ENCODE measurements at regions not wholly inside any gene's neighbourhood (a gene's known extent, or its start where the extent isn't known, plus 50 kb on each side); places are given as distances from the start of the nearest gene placed in this dataset.

GRCh38 chr3:168330983-168331382, 235.3 kb upstream of the GOLIM4 start:
- ChIA-PET CTCF (no interaction called here), POLR2A (no interaction called here)
- Mint-ChIP-seq H3K36me3 (no peaks in the 10 kb centered on the region), H3K27me3 (no peaks in the 10 kb centered on the region), H3K9me3 (peaks cover 3% of the 10 kb centered on the region), H3K27ac (no peak overlapping the region), H3K4me3 (no peak overlapping the region), H3K4me1 (ENCODE audit: low read depth) (no peaks in the 10 kb centered on the region)
- DNase-seq: no peak
- intact Hi-C loops (cut with micrococcal nuclease): no loop called here

GRCh38 chr3:168327856-168328255, 232.1 kb upstream of the GOLIM4 start:
- Mint-ChIP-seq H3K9me3 (peaks cover 4% of the 10 kb centered on the region), H3K4me3 (no peak overlapping the region), H3K36me3 (no peaks in the 10 kb centered on the region), H3K27me3 (no peaks in the 10 kb centered on the region), H3K4me1 (ENCODE audit: low read depth) (no peaks in the 10 kb centered on the region), H3K27ac (no peak overlapping the region)
- DNase-seq: no peak
- ChIA-PET CTCF (no interaction called here), POLR2A (no interaction called here)
- intact Hi-C loops (cut with micrococcal nuclease): no loop called here

DNA sequence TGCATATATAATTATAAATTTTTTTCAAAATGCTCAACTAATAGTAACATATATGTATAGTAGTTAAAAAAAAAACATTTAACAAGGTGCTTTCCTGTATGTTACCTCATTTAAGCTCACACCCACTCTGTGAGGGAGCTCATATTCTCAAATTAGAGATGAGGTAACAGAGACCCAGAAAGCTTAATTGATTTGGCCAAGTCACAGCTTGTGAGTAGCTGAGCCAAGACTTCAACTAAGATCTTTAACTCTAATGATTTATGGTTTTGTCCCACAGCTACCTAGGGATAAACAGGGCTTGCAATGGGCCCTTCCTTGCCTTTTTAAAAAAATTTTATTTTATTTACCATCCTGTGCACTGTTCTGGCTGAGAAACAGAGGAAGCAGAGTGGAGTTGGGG, 230.0 kb upstream of the GOLIM4 start:
- Mint-ChIP-seq H3K4me3 (no peak overlapping the region), H3K36me3 (no peaks in the 10 kb centered on the region), H3K4me1 (ENCODE audit: low read depth) (no peaks in the 10 kb centered on the region), H3K27ac (no peak overlapping the region), H3K27me3 (no peaks in the 10 kb centered on the region), H3K9me3 (peaks cover 2% of the 10 kb centered on the region)
- ChIA-PET CTCF (no interaction called here), POLR2A (no interaction called here)
- intact Hi-C loops (cut with micrococcal nuclease): no loop called here
- DNase-seq: no peak

GRCh38 chr3:168322941-168323340, 227.2 kb upstream of the GOLIM4 start:
- Mint-ChIP-seq H3K27ac (no peak overlapping the region), H3K9me3 (peaks cover 7% of the 10 kb centered on the region), H3K4me3 (no peak overlapping the region), H3K27me3 (no peaks in the 10 kb centered on the region), H3K4me1 (ENCODE audit: low read depth) (no peaks in the 10 kb centered on the region), H3K36me3 (no peaks in the 10 kb centered on the region)
- DNase-seq: no peak
- intact Hi-C loops (cut with micrococcal nuclease): no loop called here
- ChIA-PET POLR2A (no interaction called here), CTCF (no interaction called here)

DNA sequence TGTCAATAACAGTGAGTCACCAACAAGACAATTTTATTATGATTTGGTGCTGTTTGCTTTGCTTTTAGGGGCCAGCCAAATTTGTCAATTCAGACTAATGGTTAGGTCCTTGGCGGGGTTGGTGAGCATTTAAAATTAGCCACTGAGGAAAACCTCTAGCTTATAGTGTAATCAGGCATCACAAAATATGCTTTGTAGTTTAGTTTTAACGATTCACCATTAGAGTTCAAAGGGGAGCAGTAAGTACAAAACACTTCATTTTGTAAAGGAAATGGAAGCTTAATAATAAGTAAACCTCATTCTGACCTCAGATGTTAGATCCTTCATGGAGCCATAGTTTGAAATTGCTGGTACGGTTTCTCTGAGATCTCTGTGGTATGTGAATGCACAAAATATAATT, 218.4 kb upstream of the GOLIM4 start:
- H3K27ac Mint-ChIP-seq: no peak overlapping the region
- H3K9me3 Mint-ChIP-seq: peaks cover 3% of the 10 kb centered on the region
- H3K4me3 Mint-ChIP-seq: no peak overlapping the region
- CTCF ChIA-PET: no interaction called here
- intact Hi-C loops (cut with micrococcal nuclease): no loop called here
- H3K4me1 Mint-ChIP-seq (ENCODE audit: low read depth): no peaks in the 10 kb centered on the region
- no peaks in the 10 kb centered on the region for H3K27me3 Mint-ChIP-seq
- POLR2A ChIA-PET: no interaction called here
- H3K36me3 Mint-ChIP-seq: no peaks in the 10 kb centered on the region
- no peak for DNase-seq

DNA sequence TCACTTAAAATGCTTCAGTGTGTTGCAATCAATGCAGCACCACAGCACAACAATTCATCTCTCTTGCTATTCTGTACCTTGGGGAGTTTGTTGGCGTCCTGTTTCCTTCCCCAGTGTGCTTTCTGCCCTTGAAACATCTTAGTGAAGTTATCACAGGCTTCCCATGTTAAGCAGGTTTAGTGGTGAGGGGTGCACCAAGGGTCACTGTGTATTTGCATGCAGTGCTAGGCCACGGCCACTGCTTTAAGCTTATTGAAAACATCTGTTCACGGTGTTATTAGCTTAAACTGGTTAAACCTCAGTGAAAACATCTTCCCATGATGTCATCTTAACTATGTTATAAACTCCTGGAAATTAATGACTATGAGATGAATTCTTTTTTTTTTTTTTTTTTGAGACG, 217.3 kb upstream of the GOLIM4 start:
- no peaks in the 10 kb centered on the region for H3K9me3 Mint-ChIP-seq
- ChIA-PET CTCF (no interaction called here), POLR2A (no interaction called here)
- intact Hi-C loops (cut with micrococcal nuclease): no loop called here
- no peak overlapping the region for H3K4me3 Mint-ChIP-seq
- H3K4me1 Mint-ChIP-seq (ENCODE audit: low read depth): no peaks in the 10 kb centered on the region
- no peak for DNase-seq
- no peaks in the 10 kb centered on the region for H3K36me3 Mint-ChIP-seq
- H3K27ac Mint-ChIP-seq: no peak overlapping the region
- no peaks in the 10 kb centered on the region for H3K27me3 Mint-ChIP-seq

GRCh38 chr3:168307893-168308292, 212.2 kb upstream of the GOLIM4 start:
- no peak for DNase-seq
- H3K27me3 Mint-ChIP-seq: no peaks in the 10 kb centered on the region
- no peaks in the 10 kb centered on the region for H3K36me3 Mint-ChIP-seq
- intact Hi-C loops (cut with micrococcal nuclease): no loop called here
- ChIA-PET POLR2A (no interaction called here), CTCF (no interaction called here)
- H3K27ac Mint-ChIP-seq: no peak overlapping the region
- H3K9me3 Mint-ChIP-seq: peaks cover 15% of the 10 kb centered on the region
- no peak overlapping the region for H3K4me3 Mint-ChIP-seq
- H3K4me1 Mint-ChIP-seq (ENCODE audit: low read depth): no peaks in the 10 kb centered on the region

DNA sequence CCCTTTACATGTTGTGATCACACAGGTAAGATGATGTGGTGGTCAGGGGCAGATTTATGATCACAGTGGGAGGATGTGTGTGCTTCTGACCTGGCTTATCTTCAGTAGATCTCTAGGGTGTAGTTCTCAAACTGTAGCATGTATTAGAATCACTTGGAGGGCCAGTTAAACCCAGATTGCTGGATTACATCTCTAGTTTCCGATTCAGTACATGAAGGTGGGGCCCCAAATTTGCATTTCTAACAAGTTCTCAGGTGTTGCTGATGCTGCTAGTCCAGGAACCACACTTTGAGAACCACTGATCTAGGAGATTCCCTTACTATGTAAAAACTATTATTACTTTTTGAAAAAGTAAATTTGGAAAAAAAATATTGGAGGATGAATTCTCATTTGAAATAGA, 199.3 kb upstream of the GOLIM4 start:
- H3K4me3 Mint-ChIP-seq: no peak overlapping the region
- intact Hi-C loops (cut with micrococcal nuclease): no loop called here
- no peaks in the 10 kb centered on the region for H3K4me1 Mint-ChIP-seq (ENCODE audit: low read depth)
- peaks cover 3% of the 10 kb centered on the region for H3K9me3 Mint-ChIP-seq
- ChIA-PET POLR2A (no interaction called here), CTCF (no interaction called here)
- no peak overlapping the region for H3K27ac Mint-ChIP-seq
- H3K27me3 Mint-ChIP-seq: no peaks in the 10 kb centered on the region
- DNase-seq: no peak
- H3K36me3 Mint-ChIP-seq: no peaks in the 10 kb centered on the region

DNA sequence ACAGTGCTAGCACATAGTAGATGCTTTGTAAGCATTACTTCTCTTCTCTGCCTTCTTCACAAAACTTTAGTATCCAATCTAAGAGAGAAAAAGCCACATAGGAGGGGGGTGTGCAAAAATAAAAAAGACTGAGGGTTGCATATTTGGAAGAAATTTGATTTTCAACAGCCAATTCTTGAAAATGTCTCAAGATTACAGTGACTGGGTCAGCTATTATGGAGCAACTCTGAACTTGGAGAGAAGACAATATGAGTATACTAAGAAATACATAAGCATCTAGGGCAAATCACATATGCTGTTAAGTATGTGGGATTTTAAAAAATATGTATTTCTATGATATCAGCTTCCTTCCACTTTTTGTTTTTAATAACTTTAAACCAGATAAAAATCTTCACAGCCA, 196.6 kb upstream of the GOLIM4 start:
- Mint-ChIP-seq H3K9me3 (peaks cover under 1% of the 10 kb centered on the region), H3K36me3 (no peaks in the 10 kb centered on the region), H3K27ac (no peak overlapping the region), H3K4me3 (no peak overlapping the region), H3K27me3 (no peaks in the 10 kb centered on the region), H3K4me1 (ENCODE audit: low read depth) (no peaks in the 10 kb centered on the region)
- intact Hi-C loops (cut with micrococcal nuclease): no loop called here
- ChIA-PET POLR2A (no interaction called here), CTCF (no interaction called here)
- no peak for DNase-seq

DNA sequence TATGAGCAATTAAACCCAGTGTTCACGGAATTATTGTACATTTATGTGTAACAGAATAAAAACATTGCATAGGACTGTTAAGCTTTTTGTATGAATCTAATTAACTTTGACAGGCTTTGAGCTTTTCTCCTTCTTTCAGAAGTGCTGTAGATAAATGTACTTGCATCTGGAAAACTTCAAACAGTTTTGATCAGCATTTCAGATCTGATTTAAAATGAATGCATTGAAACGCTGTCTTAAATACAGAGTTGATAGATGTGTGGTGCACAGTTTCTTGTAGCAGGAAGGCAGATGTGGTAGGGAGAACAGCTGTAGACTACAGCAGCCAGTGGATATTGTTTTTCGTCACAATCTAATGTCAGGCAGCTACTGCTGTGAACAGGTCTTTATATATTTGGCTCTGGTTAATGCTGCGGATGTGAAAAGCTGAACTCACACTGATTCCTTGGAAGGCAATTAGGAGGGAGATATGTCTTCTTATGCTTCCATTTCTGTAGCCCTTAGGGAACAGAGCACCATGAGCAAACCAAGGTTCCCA, 193.8 kb upstream of the GOLIM4 start:
- H3K27me3 Mint-ChIP-seq: no peaks in the 10 kb centered on the region
- no peak for DNase-seq
- intact Hi-C loops (cut with micrococcal nuclease): no loop called here
- H3K9me3 Mint-ChIP-seq: no peaks in the 10 kb centered on the region
- H3K4me3 Mint-ChIP-seq: no peak overlapping the region
- CTCF ChIA-PET: no interaction called here
- H3K36me3 Mint-ChIP-seq: no peaks in the 10 kb centered on the region
- no peaks in the 10 kb centered on the region for H3K4me1 Mint-ChIP-seq (ENCODE audit: low read depth)
- POLR2A ChIA-PET: no interaction called here
- H3K27ac Mint-ChIP-seq: no peak overlapping the region

DNA sequence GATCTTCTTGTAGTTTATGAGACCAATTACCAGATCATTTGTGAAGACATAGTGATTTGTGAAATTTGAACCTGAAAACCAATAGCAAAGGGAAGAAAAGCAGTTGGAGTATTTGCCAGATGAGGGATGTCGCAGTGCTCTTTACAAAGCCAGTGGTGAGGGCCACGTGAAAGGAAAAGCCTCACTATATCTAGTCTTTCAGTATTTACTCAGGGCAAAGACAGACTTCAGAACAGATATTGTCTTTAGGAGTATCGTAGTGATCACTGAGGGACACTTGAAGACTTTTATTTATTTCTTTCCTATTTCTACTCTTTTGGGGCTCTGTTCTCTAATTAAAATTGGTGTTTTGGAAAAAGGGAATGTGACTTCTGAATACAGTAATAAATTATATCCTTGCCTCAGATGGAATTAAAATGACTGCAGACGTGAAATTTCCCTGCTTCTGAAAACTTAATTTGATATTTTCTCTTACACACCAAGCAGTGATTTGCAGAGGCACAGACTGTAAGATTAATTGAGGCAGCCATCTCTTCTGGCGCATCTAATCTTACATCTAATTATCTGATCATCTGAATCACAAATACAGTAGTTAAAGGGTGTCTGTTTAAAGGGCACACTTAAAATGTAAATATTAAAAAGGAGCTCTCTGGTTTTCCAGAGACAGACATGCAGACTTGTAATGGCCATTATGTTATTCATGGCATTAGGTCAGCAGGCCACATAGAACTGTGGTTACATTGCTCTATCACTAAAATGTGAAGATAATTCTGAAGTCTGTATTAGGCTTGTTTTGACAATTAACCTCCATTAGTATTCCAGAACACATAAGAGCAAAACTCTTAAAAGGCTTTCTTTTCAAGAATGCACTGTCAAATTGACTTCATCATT, 193.0 kb upstream of the GOLIM4 start:
- H3K27ac Mint-ChIP-seq: no peak overlapping the region
- POLR2A ChIA-PET: no interaction called here
- CTCF ChIA-PET: no interaction called here
- intact Hi-C loops (cut with micrococcal nuclease): no loop called here
- H3K4me3 Mint-ChIP-seq: no peak overlapping the region
- no peaks in the 10 kb centered on the region for H3K9me3 Mint-ChIP-seq
- no peak for DNase-seq
- no peaks in the 10 kb centered on the region for H3K36me3 Mint-ChIP-seq
- no peaks in the 10 kb centered on the region for H3K4me1 Mint-ChIP-seq (ENCODE audit: low read depth)
- H3K27me3 Mint-ChIP-seq: no peaks in the 10 kb centered on the region

DNA sequence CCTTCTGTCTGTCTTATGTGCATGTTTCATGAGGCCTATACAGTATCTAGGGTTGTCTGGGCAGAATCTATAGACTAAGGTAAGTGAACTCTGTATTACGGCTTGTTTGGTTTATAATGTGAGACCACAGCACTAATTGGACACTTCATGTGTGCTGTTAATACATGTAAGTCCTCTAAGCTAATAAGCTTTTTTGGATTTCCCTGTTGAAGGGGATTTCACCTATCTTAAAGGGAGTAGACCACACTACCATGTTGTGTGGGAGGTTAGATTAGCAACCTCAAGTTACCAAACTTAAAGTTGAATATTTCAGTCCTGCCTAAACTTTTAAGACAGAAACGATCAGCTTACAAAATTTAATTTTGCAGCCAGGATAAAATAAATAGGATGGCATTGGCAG, 189.8 kb upstream of the GOLIM4 start:
- Mint-ChIP-seq H3K4me3 (no peak overlapping the region), H3K27me3 (no peaks in the 10 kb centered on the region), H3K9me3 (no peaks in the 10 kb centered on the region), H3K4me1 (ENCODE audit: low read depth) (no peaks in the 10 kb centered on the region), H3K27ac (no peak overlapping the region), H3K36me3 (no peaks in the 10 kb centered on the region)
- POLR2A ChIA-PET: no interaction called here
- no peak for DNase-seq
- intact Hi-C loops (cut with micrococcal nuclease): no loop called here
- CTCF ChIA-PET: interaction anchor here (0.8 kb wide), 1 partner anchor 38 kb away, joined by 3 read pairs; no protein-coding TSS in a partner anchor

- H3K36me3 Mint-ChIP-seq: no peaks in the 10 kb centered on the region
- CTCF ChIA-PET: interaction anchor here (0.8 kb wide), 1 partner anchor 37 kb away, joined by 3 read pairs; no protein-coding TSS in a partner anchor
- POLR2A ChIA-PET: no interaction called here
- no peak for DNase-seq
- H3K27me3 Mint-ChIP-seq: no peaks in the 10 kb centered on the region
- intact Hi-C loops (cut with micrococcal nuclease): no loop called here
- H3K9me3 Mint-ChIP-seq: no peaks in the 10 kb centered on the region
- no peaks in the 10 kb centered on the region for H3K4me1 Mint-ChIP-seq (ENCODE audit: low read depth)
- H3K27ac Mint-ChIP-seq: no peak overlapping the region
- no peak overlapping the region for H3K4me3 Mint-ChIP-seq
Observed at GRCh38 chr3:168284728-168285127, 189.0 kb upstream of the GOLIM4 start.

Data from activated CD4-positive, alpha-beta memory T cell treated with anti-CD3 and anti-CD28 coated beads for 36 hours (primary cell).